ENCODE measurements at regions not wholly inside any gene's neighbourhood (a gene's known extent, or its start where the extent isn't known, plus 50 kb on each side); places are given as distances from the start of the nearest gene placed in this dataset.
"Not testable (repeated sequence)": the region's sequence is repeated elsewhere in the genome, so short reads cannot be mapped to it uniquely, and the experiment has no call there.

- DNase-seq (ENCODE audit: low spot score), result no peak
- no peak for TF ChIP-seq EZH2phosphoT487 (IDR thresholded peaks at IDR 0.05; ENCODE audit: low read depth, severe bottlenecking, unreplicated experiment)
- TF ChIP-seq CTCF (IDR thresholded peaks at IDR 0.05; ENCODE audit: poor library complexity), result no peak
- TF ChIP-seq EZH2 (IDR thresholded peaks at IDR 0.05; ENCODE audit: borderline replicate concordance), result no peak
- Histone ChIP-seq H3K27me3 (no peaks in the 10 kb centered on the region), H3K9me3 (ENCODE audit: low read depth) (no peaks in the 10 kb centered on the region), H3K4me2 (no peak overlapping the region), H3K9me2 (replicated peaks; ENCODE audit: insufficient read depth) (no peaks in the 10 kb centered on the region), H3K79me2 (no peaks in the 10 kb centered on the region), H2AFZ (no peak overlapping the region), H4K20me1 (ENCODE audit: insufficient read depth, poor library complexity, severe bottlenecking) (no peaks in the 10 kb centered on the region), H3K27ac (no peak overlapping the region), H3K4me1 (ENCODE audit: insufficient read depth) (no peaks in the 10 kb centered on the region), H3K36me3 (replicated peaks; ENCODE audit: insufficient read depth, low read depth) (no peaks in the 10 kb centered on the region), H3K4me3 (no peak overlapping the region)
- WGBS (ENCODE audit: low lambda C conversion rate, missing lambda C conversion rate), result 75% methylated on average over 2 of the region's 2 CpGs
These were observed 1057.7 kb upstream of the PCDH20 start for GRCh38 chr13:62473190-62473943.

GRCh38 chr13:62453761-62454160 lies 1038.1 kb upstream of the PCDH20 start:
- H3K9me2 ChIP-seq (replicated peaks; ENCODE audit: insufficient read depth), result no peaks in the 10 kb centered on the region
- no peaks in the 10 kb centered on the region for H3K4me1 ChIP-seq (ENCODE audit: insufficient read depth)
- no peaks in the 10 kb centered on the region for H4K20me1 ChIP-seq (ENCODE audit: insufficient read depth, poor library complexity, severe bottlenecking)
- no peaks in the 10 kb centered on the region for H3K9me3 ChIP-seq (ENCODE audit: low read depth)
- H3K4me3 ChIP-seq, result no peak overlapping the region
- no peak overlapping the region for H3K4me2 ChIP-seq
- no peak for TF ChIP-seq CTCF (IDR thresholded peaks at IDR 0.05; ENCODE audit: poor library complexity)
- no peak for TF ChIP-seq EZH2 (IDR thresholded peaks at IDR 0.05; ENCODE audit: borderline replicate concordance)
- TF ChIP-seq EZH2phosphoT487 (IDR thresholded peaks at IDR 0.05; ENCODE audit: low read depth, severe bottlenecking, unreplicated experiment), result no peak
- H3K27me3 ChIP-seq, result no peaks in the 10 kb centered on the region
- no peaks in the 10 kb centered on the region for H3K36me3 ChIP-seq (replicated peaks; ENCODE audit: insufficient read depth, low read depth)
- WGBS (ENCODE audit: low lambda C conversion rate, missing lambda C conversion rate), result 90% methylated on average over 2 of the region's 2 CpGs
- no peak overlapping the region for H3K27ac ChIP-seq
- no peak overlapping the region for H2AFZ ChIP-seq
- DNase-seq (ENCODE audit: low spot score), result no peak
- H3K79me2 ChIP-seq, result no peaks in the 10 kb centered on the region

- H3K4me2 ChIP-seq, result no peak overlapping the region
- no peak for TF ChIP-seq EZH2phosphoT487 (IDR thresholded peaks at IDR 0.05; ENCODE audit: low read depth, severe bottlenecking, unreplicated experiment)
- no peak for TF ChIP-seq EZH2 (IDR thresholded peaks at IDR 0.05; ENCODE audit: borderline replicate concordance)
- TF ChIP-seq CTCF (IDR thresholded peaks at IDR 0.05; ENCODE audit: poor library complexity), result no peak
- H4K20me1 ChIP-seq (ENCODE audit: insufficient read depth, poor library complexity, severe bottlenecking), result no peaks in the 10 kb centered on the region
- no peaks in the 10 kb centered on the region for H3K79me2 ChIP-seq
- WGBS (ENCODE audit: low lambda C conversion rate, missing lambda C conversion rate), result 45% methylated on average over 5 of the region's 5 CpGs
- H3K9me2 ChIP-seq (replicated peaks; ENCODE audit: insufficient read depth), result no peaks in the 10 kb centered on the region
- no peaks in the 10 kb centered on the region for H3K27me3 ChIP-seq
- no peak overlapping the region for H3K4me3 ChIP-seq
- no peaks in the 10 kb centered on the region for H3K36me3 ChIP-seq (replicated peaks; ENCODE audit: insufficient read depth, low read depth)
- H3K27ac ChIP-seq, result no peak overlapping the region
- no peaks in the 10 kb centered on the region for H3K4me1 ChIP-seq (ENCODE audit: insufficient read depth)
- no peak overlapping the region for H2AFZ ChIP-seq
- DNase-seq (ENCODE audit: low spot score), result no peak
- no peaks in the 10 kb centered on the region for H3K9me3 ChIP-seq (ENCODE audit: low read depth)
These were observed 1035.1 kb upstream of the PCDH20 start for GRCh38 chr13:62450759-62451158.

DNA sequence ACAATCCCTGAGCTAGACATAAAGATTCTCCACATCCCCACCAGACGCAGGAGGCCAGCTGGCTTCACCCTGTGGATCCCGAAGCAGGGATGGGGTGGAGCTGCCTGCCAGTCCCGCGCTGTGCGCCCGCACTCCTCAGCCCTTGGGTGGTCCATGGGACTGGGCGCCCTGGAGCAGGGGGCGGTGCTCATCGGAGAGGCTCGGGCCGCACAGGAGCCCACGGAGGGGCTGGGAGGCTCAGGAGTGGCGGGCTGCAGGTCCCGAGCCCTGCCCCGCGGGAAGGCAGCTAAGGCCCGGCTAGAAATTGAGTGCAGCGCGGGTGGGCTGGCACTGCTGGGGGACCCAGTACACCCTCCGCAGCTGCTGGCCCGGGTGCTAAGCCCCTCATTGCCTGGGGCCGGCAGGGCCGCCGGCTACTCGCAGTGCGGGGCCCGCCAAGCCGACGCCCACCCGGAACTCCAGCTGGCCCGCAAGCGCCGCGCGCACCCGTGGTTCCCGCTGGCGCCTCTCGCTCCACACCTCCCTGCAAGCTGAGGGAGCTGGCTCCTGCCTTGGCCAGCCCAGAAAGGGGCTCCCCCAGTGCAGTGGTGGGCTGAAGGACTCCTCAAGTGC lies 1032.2 kb upstream of the PCDH20 start:
- DNase-seq (ENCODE audit: low spot score); H3K9me3 ChIP-seq (ENCODE audit: low read depth); H3K79me2 ChIP-seq; H3K4me1 ChIP-seq (ENCODE audit: insufficient read depth); H3K27ac ChIP-seq; H2AFZ ChIP-seq; H3K36me3 ChIP-seq (replicated peaks; ENCODE audit: insufficient read depth, low read depth); H4K20me1 ChIP-seq (ENCODE audit: insufficient read depth, poor library complexity, severe bottlenecking); H3K27me3 ChIP-seq; H3K4me2 ChIP-seq; H3K9me2 ChIP-seq (replicated peaks; ENCODE audit: insufficient read depth); H3K4me3 ChIP-seq: not testable (repeated sequence)
- WGBS (ENCODE audit: low lambda C conversion rate, missing lambda C conversion rate), result 95% methylated on average over 35 of the region's 39 CpGs

Data from hepatocyte (in vitro differentiated cells).